ENCODE measurements at regions not wholly inside any gene's neighbourhood (a gene's known extent, or its start where the extent isn't known, plus 50 kb on each side); places are given as distances from the start of the nearest gene placed in this dataset.
"Not testable (repeated sequence)": the region's sequence is repeated elsewhere in the genome, so short reads cannot be mapped to it uniquely, and the experiment has no call there.

GRCh38 chr6:163860287-163861081 is 446.0 kb downstream of the QKI start:
- DNase-seq (ENCODE audit: low spot score in 2 of 2), result peak in 1 of 2 donors; percentile 15

GRCh38 chr6:163858870-163859269 is 444.4 kb downstream of the QKI start:
- H3K4me3 ChIP-seq; H3K27ac ChIP-seq; H3K27me3 ChIP-seq; H3K36me3 ChIP-seq; H3K9me3 ChIP-seq; H3K4me1 ChIP-seq; DNase-seq (ENCODE audit: low spot score in 2 of 2): not testable (repeated sequence)
- 94 to 95% methylated on average over 5 of the region's 5 CpGs for WGBS, 2 donors

More at GRCh38 chr6:163860287-163861081, 446.0 kb downstream of the QKI start:
- no peaks in the 10 kb centered on the region for H3K27me3 ChIP-seq
- peaks cover 0 to 10% (median 0%) of the 10 kb centered on the region in 4 donors for H3K4me1 ChIP-seq
- no peak for TF ChIP-seq CTCF (IDR thresholded peaks at IDR 0.05)
- peak in 1 of 2 donors; percentile 9 for TF ChIP-seq POLR2A (IDR thresholded peaks at IDR 0.05)
- TF ChIP-seq EP300 (IDR thresholded peaks at IDR 0.05), result no peak
- 26 to 31% methylated on average over 12 of the region's 12 CpGs for WGBS, 2 donors
- H3K27ac ChIP-seq, result peak overlapping the region in 1 of 4 donors; percentile 32
- no peaks in the 10 kb centered on the region for H3K9me3 ChIP-seq
- H3K36me3 ChIP-seq, result no peaks in the 10 kb centered on the region
- H3K4me3 ChIP-seq, result peak overlapping the region in 1 of 4 donors; percentile 21

- peaks cover 0 to 4% (median 0%) of the 10 kb centered on the region in 4 donors for H3K9me3 ChIP-seq
- no peak for DNase-seq (ENCODE audit: low spot score in 2 of 2)
Measured at GRCh38 chr6:163857421-163857820, 442.9 kb downstream of the QKI start.

GRCh38 chr6:163850874-163851273 is 436.4 kb downstream of the QKI start:
- TF ChIP-seq POLR2A (IDR thresholded peaks at IDR 0.05) (no peak), EP300 (IDR thresholded peaks at IDR 0.05) (no peak), CTCF (IDR thresholded peaks at IDR 0.05) (no peak)
- no peaks in the 10 kb centered on the region for H3K4me1 ChIP-seq

More at GRCh38 chr6:163857421-163857820, 442.9 kb downstream of the QKI start:
- H3K27ac ChIP-seq, result no peak overlapping the region
- WGBS, 2 donors, result 84 to 89% methylated on average over 2 of the region's 2 CpGs
- H3K4me3 ChIP-seq, result no peak overlapping the region
- H3K4me1 ChIP-seq, result peaks cover 0 to 10% (median 0%) of the 10 kb centered on the region in 4 donors
- H3K36me3 ChIP-seq, result no peaks in the 10 kb centered on the region
- TF ChIP-seq POLR2A (IDR thresholded peaks at IDR 0.05), result no peak
- no peak for TF ChIP-seq CTCF (IDR thresholded peaks at IDR 0.05)
- TF ChIP-seq EP300 (IDR thresholded peaks at IDR 0.05), result no peak
- no peaks in the 10 kb centered on the region for H3K27me3 ChIP-seq

GRCh38 chr6:163844761-163845160 is 430.2 kb downstream of the QKI start:
- Histone ChIP-seq H3K36me3 (no peaks in the 10 kb centered on the region), H3K9me3 (peaks cover 0 to under 1% (median 0%) of the 10 kb centered on the region in 4 donors), H3K4me3 (no peak overlapping the region), H3K27ac (no peak overlapping the region), H3K27me3 (no peaks in the 10 kb centered on the region), H3K4me1 (peaks cover 0 to 6% (median 0%) of the 10 kb centered on the region in 4 donors)
- TF ChIP-seq EP300 (IDR thresholded peaks at IDR 0.05), result no peak
- TF ChIP-seq CTCF (IDR thresholded peaks at IDR 0.05), result no peak
- TF ChIP-seq POLR2A (IDR thresholded peaks at IDR 0.05), result no peak
- DNase-seq (ENCODE audit: low spot score in 2 of 2), result no peak
- 64 to 74% methylated on average over 3 of the region's 3 CpGs for WGBS, 2 donors

More at GRCh38 chr6:163850874-163851273, 436.4 kb downstream of the QKI start:
- Histone ChIP-seq H3K4me3 (no peak overlapping the region), H3K9me3 (peaks cover 0 to 25% (median 11%) of the 10 kb centered on the region in 4 donors), H3K27me3 (no peaks in the 10 kb centered on the region), H3K36me3 (no peaks in the 10 kb centered on the region), H3K27ac (no peak overlapping the region)
- DNase-seq (ENCODE audit: low spot score in 2 of 2), result no peak

Measured in tibial nerve (tissue), 4 donors.